ENCODE measurements at regions not wholly inside any gene's neighbourhood (a gene's known extent, or its start where the extent isn't known, plus 50 kb on each side); places are given as distances from the start of the nearest gene placed in this dataset.
A peak's percentile ranks its signal among the peaks of the same experiment; 100 is the strongest.

DNA sequence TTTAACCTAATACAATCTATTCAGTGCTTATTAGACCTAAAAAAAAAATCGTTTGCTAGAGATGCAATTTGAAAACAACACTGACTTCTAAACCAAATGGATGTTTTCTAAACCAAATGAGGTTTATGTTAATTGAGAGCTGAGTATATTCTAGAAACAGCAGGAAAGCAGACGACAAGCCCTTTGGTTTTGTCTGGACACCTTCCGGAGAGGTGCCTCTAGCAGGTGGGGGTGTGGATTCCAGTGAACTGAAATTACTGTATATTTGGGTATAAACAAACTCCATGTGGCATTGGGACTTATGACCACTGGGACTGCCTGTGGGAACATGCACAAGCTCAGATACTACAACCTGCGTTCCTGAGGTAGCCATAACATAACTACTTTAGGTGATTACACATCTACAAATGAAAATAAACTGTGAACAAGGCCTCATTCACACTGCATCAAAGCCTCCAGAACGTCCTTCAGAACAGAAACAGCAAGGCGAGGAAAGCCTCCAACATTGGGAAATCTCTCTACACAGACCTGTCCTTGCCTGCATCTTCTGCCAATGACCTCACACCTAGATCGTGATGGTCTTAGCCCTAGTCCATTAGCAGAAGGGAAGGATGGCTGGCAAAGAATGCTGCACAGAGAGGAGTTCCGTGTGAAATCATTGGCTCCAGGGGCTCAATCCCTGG is 206.8 kb upstream of the FOXQ1 start:
- Histone ChIP-seq H3K9me3 (no peaks in the 10 kb centered on the region), H3K27ac (no peak overlapping the region), H3K4me1 (peaks cover 16 to 74% (median 26%) of the 10 kb centered on the region in 3 donors), H3K36me3 (no peaks in the 10 kb centered on the region), H3K4me3 (no peak overlapping the region), H3K27me3 (no peaks in the 10 kb centered on the region)
- 47 to 49% methylated on average over 8 of the region's 8 CpGs for WGBS, 2 donors
- no peak for DNase-seq
- intact Hi-C loops (cut with DNase I): no loop called here
- TF ChIP-seq, protein P1, sequence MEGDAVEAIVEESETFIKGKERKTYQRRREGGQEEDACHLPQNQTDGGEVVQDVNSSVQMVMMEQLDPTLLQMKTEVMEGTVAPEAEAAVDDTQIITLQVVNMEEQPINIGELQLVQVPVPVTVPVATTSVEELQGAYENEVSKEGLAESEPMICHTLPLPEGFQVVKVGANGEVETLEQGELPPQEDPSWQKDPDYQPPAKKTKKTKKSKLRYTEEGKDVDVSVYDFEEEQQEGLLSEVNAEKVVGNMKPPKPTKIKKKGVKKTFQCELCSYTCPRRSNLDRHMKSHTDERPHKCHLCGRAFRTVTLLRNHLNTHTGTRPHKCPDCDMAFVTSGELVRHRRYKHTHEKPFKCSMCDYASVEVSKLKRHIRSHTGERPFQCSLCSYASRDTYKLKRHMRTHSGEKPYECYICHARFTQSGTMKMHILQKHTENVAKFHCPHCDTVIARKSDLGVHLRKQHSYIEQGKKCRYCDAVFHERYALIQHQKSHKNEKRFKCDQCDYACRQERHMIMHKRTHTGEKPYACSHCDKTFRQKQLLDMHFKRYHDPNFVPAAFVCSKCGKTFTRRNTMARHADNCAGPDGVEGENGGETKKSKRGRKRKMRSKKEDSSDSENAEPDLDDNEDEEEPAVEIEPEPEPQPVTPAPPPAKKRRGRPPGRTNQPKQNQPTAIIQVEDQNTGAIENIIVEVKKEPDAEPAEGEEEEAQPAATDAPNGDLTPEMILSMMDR (IDR thresholded peaks at IDR 0.05): no peak
- no peak for TF ChIP-seq POLR2A (IDR thresholded peaks at IDR 0.05)

- no peaks in the 10 kb centered on the region for H3K36me3 ChIP-seq
- 39 to 49% methylated on average over 6 to 7 of the region's 7 CpGs for WGBS, 2 donors
- H3K27me3 ChIP-seq: no peaks in the 10 kb centered on the region
- no peak overlapping the region for H3K4me3 ChIP-seq
- no peaks in the 10 kb centered on the region for H3K9me3 ChIP-seq
- TF ChIP-seq, protein P1 (IDR thresholded peaks at IDR 0.05): no peak
- TF ChIP-seq POLR2A (IDR thresholded peaks at IDR 0.05): no peak
- peaks cover 24 to 79% (median 33%) of the 10 kb centered on the region in 3 donors for H3K4me1 ChIP-seq
- H3K27ac ChIP-seq: no peak overlapping the region
- no peak for DNase-seq
- intact Hi-C loops (cut with DNase I): no loop called here
Observed at GRCh38 chr6:1103945-1104623, 207.8 kb upstream of the FOXQ1 start.

DNA sequence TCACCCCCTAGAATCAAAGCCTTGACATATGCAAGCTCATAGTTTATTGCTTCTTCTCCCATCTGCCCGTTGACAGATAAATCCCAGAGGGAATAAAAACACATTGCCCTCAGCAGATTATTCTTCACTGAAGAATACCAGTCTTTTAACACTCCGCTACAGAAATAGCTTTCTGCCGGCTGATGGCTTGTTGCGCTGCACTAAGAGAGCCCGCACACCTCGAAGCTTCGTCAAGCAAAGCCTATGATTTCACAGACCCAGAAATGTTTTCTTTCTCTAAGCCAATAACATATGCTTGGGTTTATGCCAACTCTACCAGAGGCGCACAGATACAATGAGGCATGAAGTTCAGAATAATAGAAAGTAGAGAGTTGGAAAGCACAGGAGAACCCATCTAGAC is 208.9 kb upstream of the FOXQ1 start:
- Histone ChIP-seq H3K4me3 (no peak overlapping the region), H3K4me1 (peaks cover 24 to 88% (median 33%) of the 10 kb centered on the region in 3 donors), H3K27me3 (no peaks in the 10 kb centered on the region), H3K36me3 (no peaks in the 10 kb centered on the region), H3K27ac (peak overlapping the region in 2 of 4 donors; percentile 3 to 30), H3K9me3 (no peaks in the 10 kb centered on the region)
- no peak for DNase-seq
- no peak for TF ChIP-seq POLR2A (IDR thresholded peaks at IDR 0.05)
- TF ChIP-seq, protein P1 (IDR thresholded peaks at IDR 0.05): no peak
- 34 to 62% methylated on average over 8 of the region's 8 CpGs for WGBS, 2 donors
- intact Hi-C loops (cut with DNase I): no loop called here

DNA sequence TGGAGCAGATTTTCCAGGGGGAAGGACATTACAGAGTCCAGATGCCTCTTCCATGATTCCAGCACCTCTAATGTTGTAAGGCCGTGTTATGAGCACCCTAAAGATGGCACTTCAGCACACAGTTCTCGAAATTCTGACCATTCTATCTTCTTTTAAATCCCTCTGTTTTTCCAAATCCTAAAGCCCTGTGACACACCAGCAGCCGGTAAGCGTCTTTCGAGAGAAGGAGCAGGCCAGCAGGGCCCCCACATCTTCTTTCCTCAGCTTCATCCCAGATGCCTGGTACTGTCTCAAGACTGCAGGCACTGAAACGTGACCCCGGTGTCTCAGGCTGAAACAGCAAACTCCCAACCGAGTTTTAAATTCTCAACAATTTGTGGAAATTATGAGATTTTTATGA is 211.6 kb upstream of the FOXQ1 start:
- no peak for TF ChIP-seq POLR2A (IDR thresholded peaks at IDR 0.05)
- TF ChIP-seq, protein P1 (IDR thresholded peaks at IDR 0.05): no peak
- H3K27ac ChIP-seq: peak overlapping the region in 1 of 4 donors; percentile 72
- intact Hi-C loops (cut with DNase I): no loop called here
- no peaks in the 10 kb centered on the region for H3K36me3 ChIP-seq
- H3K27me3 ChIP-seq: no peaks in the 10 kb centered on the region
- H3K4me1 ChIP-seq: peaks cover 24 to 70% (median 27%) of the 10 kb centered on the region in 3 donors
- no peak overlapping the region for H3K4me3 ChIP-seq
- WGBS, 2 donors: 80 to 84% methylated on average over 8 of the region's 8 CpGs
- no peak for DNase-seq
- no peaks in the 10 kb centered on the region for H3K9me3 ChIP-seq

DNA sequence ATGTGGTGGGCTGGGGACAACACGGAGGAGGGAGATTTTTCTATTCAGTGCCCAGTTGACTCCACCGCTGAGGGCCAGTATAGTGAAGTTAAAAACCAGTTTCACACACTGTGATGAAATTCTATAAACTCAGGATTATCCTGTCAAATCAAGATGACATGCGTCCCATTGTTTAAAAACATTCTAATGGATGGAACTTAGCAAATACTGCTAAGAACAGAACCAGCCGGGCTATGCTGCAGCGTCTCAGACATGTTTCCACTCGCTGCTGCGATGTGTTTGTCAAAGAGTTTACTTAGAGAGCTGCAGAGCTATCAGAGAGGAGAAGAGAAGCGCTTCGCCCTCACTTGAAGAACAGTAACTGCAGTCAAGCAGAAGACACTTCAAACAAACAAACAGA is 212.6 kb upstream of the FOXQ1 start:
- TF ChIP-seq, protein P1 (IDR thresholded peaks at IDR 0.05): no peak
- whole genome bisulfite sequencing, 2 donors: 25 to 43% methylated on average over 9 of the region's 9 CpGs
- Histone ChIP-seq H3K4me3 (peak overlapping the region in 1 of 4 donors; percentile 23), H3K27me3 (no peaks in the 10 kb centered on the region), H3K36me3 (no peaks in the 10 kb centered on the region), H3K27ac (peak overlapping the region; percentile 58 to 72 (median 68)), H3K9me3 (no peaks in the 10 kb centered on the region), H3K4me1 (peaks cover 24 to 68% (median 29%) of the 10 kb centered on the region in 3 donors)
- no peak for DNase-seq
- intact Hi-C loops (cut with DNase I): no loop called here

Measured in esophagus squamous epithelium (tissue), 5 donors.